Panc1 (cell line): ENCODE measurements at regions not wholly inside any gene's neighbourhood (a gene's known extent, or its start where the extent isn't known, plus 50 kb on each side); places are given as distances from the start of the nearest gene placed in this dataset.

Experiments used
- ATAC-seq: fragments of 200-7000 bp; cut with Tn5 transposase; 2 replicates; pipeline ENCODE4 v1.9.1; 2020; ENCODE audit warnings: mild to moderate bottlenecking, moderate library complexity
- BruUV-seq: library from RNA; stranded (reverse); fragments of 400-500 nt; replicated peaks from 2 replicates; lab custom pipeline; 2021; lab: Mats Ljungman, UMichigan
- CTCF ChIA-PET: fragments of 300-600 bp; sonication (Branson Sonifier 250); formaldehyde crosslinking; loops from one replicate; lab custom pipeline; 2022; ENCODE audit warnings: antibody characterized with exemption; lab: Charles Lee
- POLR2A ChIA-PET: fragments of 300-600 bp; sonication (Branson Sonifier 250); formaldehyde crosslinking; loops from one replicate; lab custom pipeline; 2022; ENCODE audit warnings: antibody characterized with exemption; lab: Charles Lee
- DNase-seq: peaks from one replicate; pipeline ENCODE4 v3.0.0-alpha.2; 2010; ENCODE audit warnings: low read depth, low spot score
- H3K27ac ChIP-seq: 2 replicates; pipeline ENCODE4 v1.5.1; 2011; ENCODE audit warnings: mild to moderate bottlenecking, low read length, inconsistent platforms
- H3K27me3 ChIP-seq: fragments of 200-500 bp; sonication (Bioruptor generic); 2 replicates; pipeline ENCODE4 v1.6.0; 2014; ENCODE audit warnings: low read length, inconsistent platforms; ENCODE audit not compliant: control insufficient read depth, insufficient read depth
- H3K36me3 ChIP-seq: fragments of 200-500 bp; sonication (Bioruptor generic); 2 replicates; pipeline ENCODE4 v1.5.1; 2014; ENCODE audit warnings: inconsistent platforms, mild to moderate bottlenecking, low read length, moderate library complexity; ENCODE audit not compliant: control insufficient read depth, insufficient read depth
- H3K4me1 ChIP-seq: 2 replicates; pipeline ENCODE4 v1.5.1; 2011; ENCODE audit warnings: inconsistent platforms, mild to moderate bottlenecking, low read length, moderate library complexity; ENCODE audit not compliant: control insufficient read depth, insufficient read depth
- H3K4me3 ChIP-seq, 2 experiments: 2 replicates each; pipeline ENCODE4 v1.5.1; 2011 to 2012; ENCODE audit warnings: low read depth in 2 of 2, low read length in 2 of 2, mild to moderate bottlenecking in 2 of 2, inconsistent platforms in 1 of 2, moderate library complexity in 1 of 2
- H3K9me3 ChIP-seq: fragments of 200-500 bp; sonication (Bioruptor generic); 2 replicates; pipeline ENCODE4 v1.5.1; 2014; ENCODE audit warnings: low read depth, mild to moderate bottlenecking, inconsistent platforms, low read length, moderate library complexity; ENCODE audit not compliant: control insufficient read depth, insufficient read depth
- POLR2AphosphoS5 ChIP-seq: IDR thresholded peaks from 2 replicates; pipeline ENCODE4 v1.6.1; 2012; ENCODE audit warnings: mild to moderate bottlenecking, low read depth, low read length, moderate library complexity
- REST ChIP-seq, 2 experiments: IDR thresholded peaks; 2 replicates each; pipeline ENCODE4 v1.6.1; 2011 to 2012; ENCODE audit warnings: low read depth in 2 of 2, control low read depth in 1 of 2, low read length in 1 of 2, mild to moderate bottlenecking in 1 of 2, moderate library complexity in 1 of 2; ENCODE audit not compliant: insufficient read depth in 1 of 2
- SIN3A ChIP-seq: IDR thresholded peaks from 2 replicates; pipeline ENCODE4 v1.6.1; 2012; ENCODE audit warnings: low read depth, mild to moderate bottlenecking, low read length, moderate library complexity, borderline replicate concordance; ENCODE audit not compliant: insufficient read depth
- TCF7L2 ChIP-seq: IDR thresholded peaks from 2 replicates; pipeline ENCODE4 v1.6.1; 2011; ENCODE audit warnings: mild to moderate bottlenecking, low read depth, low read length, inconsistent platforms
- in situ Hi-C: cut with HindIII; loops from 2 replicates; pipeline ENCODE4 v1.10.0; 2016; ENCODE audit warnings: low sequenced_read_pairs, low pct_unique_long_range_greater_than_20kb
- intact Hi-C: fragments of 100-400 bp; cut with micrococcal nuclease; formaldehyde crosslinking; loops from one replicate; pipeline ENCODE4 v1.10.0; 2022; ENCODE audit not compliant: unreplicated experiment
- TF ChIP-seq, protein P1 (sequence below): fragments of 450-650 bp; IDR thresholded peaks from 2 replicates; pipeline ENCODE4 v1.5.1; 2017; ENCODE audit warnings: mild to moderate bottlenecking

DNA sequence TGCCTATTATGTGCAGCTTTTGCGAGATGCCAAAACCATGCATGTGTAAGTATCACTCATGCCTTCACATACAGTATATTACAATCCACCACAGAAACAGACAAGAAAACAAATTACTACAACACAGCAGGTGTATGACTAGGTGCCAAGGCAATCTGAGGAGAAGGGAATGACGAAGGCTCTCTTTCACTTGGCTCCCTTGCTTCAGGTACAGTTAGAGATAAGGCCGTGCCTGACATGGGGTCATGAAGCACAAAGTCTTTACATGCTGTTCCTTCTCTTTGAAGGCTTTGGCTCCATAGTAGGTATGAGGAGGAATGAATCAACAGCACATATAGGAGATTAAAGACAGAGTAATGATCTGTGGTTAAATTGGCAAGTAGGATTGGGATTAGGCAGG lies 65.2 kb upstream of the FSHB start:
- H3K27ac ChIP-seq: no peak overlapping the region
- POLR2A ChIA-PET: no interaction called here
- H3K9me3 ChIP-seq: no peaks in the 10 kb centered on the region
- H3K4me1 ChIP-seq: no peaks in the 10 kb centered on the region
- intact Hi-C loops: no loop called here
- no peaks in the 10 kb centered on the region for H3K36me3 ChIP-seq
- ATAC-seq (no peak), DNase-seq (no peak)
- CTCF ChIA-PET: no interaction called here
- BruUV-seq: no TSS peak
- H3K27me3 ChIP-seq: no peaks in the 10 kb centered on the region
- in situ Hi-C loops: no loop called here
- H3K4me3 ChIP-seq: no peak overlapping the region
- no peak for TF ChIP-seq POLR2AphosphoS5
- no peak for TF ChIP-seq SIN3A
- TF ChIP-seq, protein P1, sequence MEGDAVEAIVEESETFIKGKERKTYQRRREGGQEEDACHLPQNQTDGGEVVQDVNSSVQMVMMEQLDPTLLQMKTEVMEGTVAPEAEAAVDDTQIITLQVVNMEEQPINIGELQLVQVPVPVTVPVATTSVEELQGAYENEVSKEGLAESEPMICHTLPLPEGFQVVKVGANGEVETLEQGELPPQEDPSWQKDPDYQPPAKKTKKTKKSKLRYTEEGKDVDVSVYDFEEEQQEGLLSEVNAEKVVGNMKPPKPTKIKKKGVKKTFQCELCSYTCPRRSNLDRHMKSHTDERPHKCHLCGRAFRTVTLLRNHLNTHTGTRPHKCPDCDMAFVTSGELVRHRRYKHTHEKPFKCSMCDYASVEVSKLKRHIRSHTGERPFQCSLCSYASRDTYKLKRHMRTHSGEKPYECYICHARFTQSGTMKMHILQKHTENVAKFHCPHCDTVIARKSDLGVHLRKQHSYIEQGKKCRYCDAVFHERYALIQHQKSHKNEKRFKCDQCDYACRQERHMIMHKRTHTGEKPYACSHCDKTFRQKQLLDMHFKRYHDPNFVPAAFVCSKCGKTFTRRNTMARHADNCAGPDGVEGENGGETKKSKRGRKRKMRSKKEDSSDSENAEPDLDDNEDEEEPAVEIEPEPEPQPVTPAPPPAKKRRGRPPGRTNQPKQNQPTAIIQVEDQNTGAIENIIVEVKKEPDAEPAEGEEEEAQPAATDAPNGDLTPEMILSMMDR: no peak

DNA sequence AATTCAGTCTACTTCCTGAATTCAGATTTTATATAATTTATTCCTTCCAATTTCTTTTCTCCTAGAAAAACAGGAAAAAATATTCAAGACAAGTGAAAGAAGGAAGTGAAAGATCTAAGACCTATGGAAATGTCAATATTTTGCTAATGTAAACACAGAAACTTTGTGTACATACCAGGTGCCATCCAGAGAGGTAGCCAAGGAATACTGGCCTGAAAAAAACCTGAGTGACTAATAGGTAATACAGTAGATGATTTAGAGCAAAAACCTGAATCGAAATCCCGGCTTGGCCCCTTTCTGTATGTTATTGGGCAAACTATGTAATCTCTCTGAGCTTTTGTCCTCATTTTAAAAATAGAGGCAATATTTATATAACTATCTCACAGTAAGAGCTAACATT lies 59.2 kb upstream of the FSHB start:
- Histone ChIP-seq H3K4me3 (no peak overlapping the region), H3K36me3 (no peaks in the 10 kb centered on the region), H3K27ac (no peak overlapping the region), H3K27me3 (no peaks in the 10 kb centered on the region), H3K4me1 (no peaks in the 10 kb centered on the region), H3K9me3 (no peaks in the 10 kb centered on the region)
- ChIA-PET POLR2A (no interaction called here), CTCF (interaction anchor here (0.6 kb wide), 1 partner anchor 62 kb away, joined by 4 read pairs; no protein-coding TSS in a partner anchor)
- TF ChIP-seq POLR2AphosphoS5 (no peak), SIN3A (no peak), REST (IDR thresholded peaks at IDR 0.05; ENCODE audit: insufficient read depth in 1 of 2, low read depth in 2 of 2, low read length in 1 of 2) (no peak), TCF7L2 (no peak)
- TF ChIP-seq, protein P1: no peak
- intact Hi-C loops (no loop called here), in situ Hi-C loops (no loop called here)
- DNase-seq: no peak
- no peak for ATAC-seq
- BruUV-seq: no TSS peak
